ENCODE measurements at regions not wholly inside any gene's neighbourhood (a gene's known extent, or its start where the extent isn't known, plus 50 kb on each side); places are given as distances from the start of the nearest gene placed in this dataset.
A peak's percentile ranks its signal among the peaks of the same experiment; 100 is the strongest.

GRCh38 chr13:110779022-110779421, 65.5 kb downstream of the ING1 start:
- peaks cover 7% of the 10 kb centered on the region for H3K36me3 Mint-ChIP-seq (ENCODE audit: low read depth)
- H3K4me1 Mint-ChIP-seq (ENCODE audit: low read depth) = peaks cover 33% of the 10 kb centered on the region
- no peak for DNase-seq (ENCODE audit: low spot score)
- H3K27ac Mint-ChIP-seq (ENCODE audit: unreplicated experiment) = peak overlapping the region; percentile 81
- no peak for TF ChIP-seq CTCF (IDR thresholded peaks at IDR 0.05)
- no peak overlapping the region for H3K4me3 Mint-ChIP-seq (ENCODE audit: unreplicated experiment)
- no peaks in the 10 kb centered on the region for H3K27me3 Mint-ChIP-seq (ENCODE audit: low read depth)
- peaks cover 5% of the 10 kb centered on the region for H3K9me3 Mint-ChIP-seq (ENCODE audit: low read depth)

- no peak overlapping the region for H3K4me3 Mint-ChIP-seq (ENCODE audit: unreplicated experiment)
- no peak for DNase-seq (ENCODE audit: low spot score)
- H3K9me3 Mint-ChIP-seq (ENCODE audit: low read depth) = peaks cover 5% of the 10 kb centered on the region
- H3K4me1 Mint-ChIP-seq (ENCODE audit: low read depth) = peaks cover 33% of the 10 kb centered on the region
- H3K27ac Mint-ChIP-seq (ENCODE audit: unreplicated experiment) = peak overlapping the region; percentile 32
- H3K36me3 Mint-ChIP-seq (ENCODE audit: low read depth) = peaks cover 7% of the 10 kb centered on the region
- TF ChIP-seq CTCF (IDR thresholded peaks at IDR 0.05) = no peak
- H3K27me3 Mint-ChIP-seq (ENCODE audit: low read depth) = no peaks in the 10 kb centered on the region
These were observed 66.9 kb downstream of the ING1 start for GRCh38 chr13:110780422-110780821.

- Mint-ChIP-seq H3K4me1 (ENCODE audit: low read depth) (peaks cover 33% of the 10 kb centered on the region), H3K27ac (ENCODE audit: unreplicated experiment) (no peak overlapping the region), H3K9me3 (ENCODE audit: low read depth) (peaks cover 5% of the 10 kb centered on the region), H3K4me3 (ENCODE audit: unreplicated experiment) (no peak overlapping the region), H3K27me3 (ENCODE audit: low read depth) (no peaks in the 10 kb centered on the region), H3K36me3 (ENCODE audit: low read depth) (peaks cover 7% of the 10 kb centered on the region)
- no peak for TF ChIP-seq CTCF (IDR thresholded peaks at IDR 0.05)
- no peak for DNase-seq (ENCODE audit: low spot score)
These were observed 68.7 kb downstream of the ING1 start for GRCh38 chr13:110782185-110782584.

- peaks cover 7% of the 10 kb centered on the region for H3K36me3 Mint-ChIP-seq (ENCODE audit: low read depth)
- H3K27ac Mint-ChIP-seq (ENCODE audit: unreplicated experiment) = no peak overlapping the region
- peaks cover 13% of the 10 kb centered on the region for H3K4me1 Mint-ChIP-seq (ENCODE audit: low read depth)
- no peak for TF ChIP-seq CTCF (IDR thresholded peaks at IDR 0.05)
- H3K27me3 Mint-ChIP-seq (ENCODE audit: low read depth) = no peaks in the 10 kb centered on the region
- no peak for DNase-seq (ENCODE audit: low spot score)
- no peak overlapping the region for H3K4me3 Mint-ChIP-seq (ENCODE audit: unreplicated experiment)
- peaks cover 7% of the 10 kb centered on the region for H3K9me3 Mint-ChIP-seq (ENCODE audit: low read depth)
These were observed 71.2 kb downstream of the ING1 start for GRCh38 chr13:110784704-110785103.

- Mint-ChIP-seq H3K27ac (ENCODE audit: unreplicated experiment) (no peak overlapping the region), H3K4me1 (ENCODE audit: low read depth) (no peaks in the 10 kb centered on the region), H3K27me3 (ENCODE audit: low read depth) (no peaks in the 10 kb centered on the region), H3K9me3 (ENCODE audit: low read depth) (peaks cover 11% of the 10 kb centered on the region), H3K4me3 (ENCODE audit: unreplicated experiment) (no peak overlapping the region), H3K36me3 (ENCODE audit: low read depth) (peaks cover 5% of the 10 kb centered on the region)
- DNase-seq (ENCODE audit: low spot score) = no peak
- TF ChIP-seq CTCF (IDR thresholded peaks at IDR 0.05) = no peak
These were observed 75.3 kb downstream of the ING1 start for GRCh38 chr13:110788778-110789177.

Measured in chondrocyte (in vitro differentiated cells).